ENCODE measurements at regions not wholly inside any gene's neighbourhood (a gene's known extent, or its start where the extent isn't known, plus 50 kb on each side); places are given as distances from the start of the nearest gene placed in this dataset.
"Not testable (repeated sequence)": the region's sequence is repeated elsewhere in the genome, so short reads cannot be mapped to it uniquely, and the experiment has no call there.

GRCh38 chr6:6724539-6725467 is 136.3 kb downstream of the LY86 start:
- DNase-seq = peak; percentile 58 to 66 (median 62)

GRCh38 chr6:6725468-6726209 is 137.1 kb downstream of the LY86 start:
- peak; percentile 87 to 94 (median 89) for DNase-seq

- no peak for DNase-seq
These were observed 139.8 kb downstream of the LY86 start for GRCh38 chr6:6728169-6728941.

- no peak for DNase-seq
These were observed 141.5 kb downstream of the LY86 start for GRCh38 chr6:6729971-6730370.

- peak; percentile 57 to 70 (median 68) for DNase-seq
These were observed 142.3 kb downstream of the LY86 start for GRCh38 chr6:6730831-6731230.

GRCh38 chr6:6734479-6735465 is 146.3 kb downstream of the LY86 start:
- DNase-seq = no peak

GRCh38 chr6:6736791-6737654 is 148.5 kb downstream of the LY86 start:
- no peak for DNase-seq

GRCh38 chr6:6737671-6738070 is 149.2 kb downstream of the LY86 start:
- DNase-seq = no peak

GRCh38 chr6:6738108-6738507 is 149.6 kb downstream of the LY86 start:
- no peak for DNase-seq

- no peak for DNase-seq
These were observed 150.6 kb downstream of the LY86 start for GRCh38 chr6:6738922-6739716.

GRCh38 chr6:6740595-6740994 is 152.1 kb downstream of the LY86 start:
- no peak for DNase-seq

- DNase-seq = no peak
These were observed 152.7 kb downstream of the LY86 start for GRCh38 chr6:6741264-6741663.

- no peak for DNase-seq
These were observed 154.0 kb downstream of the LY86 start for GRCh38 chr6:6742535-6742934.

GRCh38 chr6:6744551-6744950 is 156.0 kb downstream of the LY86 start:
- DNase-seq = no peak

GRCh38 chr6:6745637-6746332 is 157.3 kb downstream of the LY86 start:
- not testable (repeated sequence) for DNase-seq

- no peak for DNase-seq
These were observed 157.9 kb downstream of the LY86 start for GRCh38 chr6:6746333-6746969.

GRCh38 chr6:6746970-6747338 is 158.4 kb downstream of the LY86 start:
- no peak for DNase-seq

GRCh38 chr6:6747371-6747770 is 158.9 kb downstream of the LY86 start:
- DNase-seq = no peak

- no peak for DNase-seq
These were observed 159.5 kb downstream of the LY86 start for GRCh38 chr6:6748001-6748400.

Data from suppressor macrophage treated with lipopolysaccharide for 1 hour (primary cell).